ENCODE measurements at regions not wholly inside any gene's neighbourhood (a gene's known extent, or its start where the extent isn't known, plus 50 kb on each side); places are given as distances from the start of the nearest gene placed in this dataset.

GRCh38 chr3:66858656-66859381 is 139.3 kb upstream of the KBTBD8 start:
- Histone ChIP-seq H2AK5ac (ENCODE audit: low read length) (no peak overlapping the region), H3K14ac (ENCODE audit: low read length) (no peak overlapping the region)
- DNase-seq: no peak

GRCh38 chr3:66860771-66861170 is 137.3 kb upstream of the KBTBD8 start:
- Histone ChIP-seq H3K4me2 (ENCODE audit: low read length) (no peak overlapping the region), H2AK5ac (ENCODE audit: low read length) (no peak overlapping the region), H3K79me2 (ENCODE audit: control insufficient read depth, insufficient read depth, low read length, poor library complexity) (no peaks in the 10 kb centered on the region), H3K36me3 (ENCODE audit: control insufficient read depth in 1 of 2, insufficient read depth in 2 of 2, low read length in 2 of 2) (no peaks in the 10 kb centered on the region), H4K12ac (ENCODE audit: low read depth, low read length) (no peak overlapping the region), H3K79me1 (ENCODE audit: low read length) (no peaks in the 10 kb centered on the region), H3K27me3 (ENCODE audit: insufficient read depth, low read length) (no peaks in the 10 kb centered on the region), H2BK12ac (ENCODE audit: low read length) (no peak overlapping the region), H3K23ac (ENCODE audit: low read length) (no peak overlapping the region), H4K8ac (ENCODE audit: low read depth, low read length) (no peak overlapping the region), H3K27ac (ENCODE audit: low read depth, low read length) (no peak overlapping the region), H2AFZ (ENCODE audit: insufficient read depth, low read length, poor library complexity) (no peak overlapping the region), H3K18ac (ENCODE audit: low read length) (no peak overlapping the region), H3K9me3 (ENCODE audit: insufficient read depth, low read depth, low read length) (no peaks in the 10 kb centered on the region), H4K91ac (ENCODE audit: low read depth, low read length) (no peak overlapping the region), H3K14ac (ENCODE audit: low read length) (no peak overlapping the region), H3K4me3 (ENCODE audit: low read depth, low read length) (no peak overlapping the region), H3K4ac (ENCODE audit: low read depth, low read length) (no peak overlapping the region), H3K9ac (ENCODE audit: low read length) (no peak overlapping the region), H2BK120ac (ENCODE audit: insufficient read depth, low read length, poor library complexity) (no peak overlapping the region), H3K4me1 (ENCODE audit: control insufficient read depth in 1 of 2, insufficient read depth in 2 of 2, low read length in 2 of 2) (no peaks in the 10 kb centered on the region), H2BK5ac (ENCODE audit: low read depth, low read length, poor library complexity) (no peak overlapping the region)
- WGBS (ENCODE audit: extremely low coverage, insufficient coverage, insufficient read length): no CpG with 5 or more reads among the region's 7 CpGs
- no peak for DNase-seq

More at GRCh38 chr3:66858656-66859381, 139.3 kb upstream of the KBTBD8 start:
- Histone ChIP-seq H3K23ac (ENCODE audit: low read length) (no peak overlapping the region), H3K18ac (ENCODE audit: low read length) (no peak overlapping the region), H3K9ac (ENCODE audit: low read length) (no peak overlapping the region), H4K91ac (ENCODE audit: low read depth, low read length) (no peak overlapping the region), H3K27ac (ENCODE audit: low read depth, low read length) (no peak overlapping the region), H3K79me1 (ENCODE audit: low read length) (no peaks in the 10 kb centered on the region), H4K8ac (ENCODE audit: low read depth, low read length) (no peak overlapping the region), H3K27me3 (ENCODE audit: insufficient read depth, low read length) (no peaks in the 10 kb centered on the region), H2BK120ac (ENCODE audit: insufficient read depth, low read length, poor library complexity) (no peak overlapping the region), H3K4me1 (ENCODE audit: control insufficient read depth in 1 of 2, insufficient read depth in 2 of 2, low read length in 2 of 2) (no peaks in the 10 kb centered on the region), H2BK12ac (ENCODE audit: low read length) (no peak overlapping the region), H2BK5ac (ENCODE audit: low read depth, low read length, poor library complexity) (no peak overlapping the region), H3K4me3 (ENCODE audit: low read depth, low read length) (no peak overlapping the region), H3K4me2 (ENCODE audit: low read length) (no peak overlapping the region), H4K12ac (ENCODE audit: low read depth, low read length) (no peak overlapping the region), H3K9me3 (ENCODE audit: insufficient read depth, low read depth, low read length) (no peaks in the 10 kb centered on the region), H3K79me2 (ENCODE audit: control insufficient read depth, insufficient read depth, low read length, poor library complexity) (no peaks in the 10 kb centered on the region), H3K36me3 (ENCODE audit: control insufficient read depth in 1 of 2, insufficient read depth in 2 of 2, low read length in 2 of 2) (no peaks in the 10 kb centered on the region), H3K4ac (ENCODE audit: low read depth, low read length) (no peak overlapping the region), H2AFZ (ENCODE audit: insufficient read depth, low read length, poor library complexity) (no peak overlapping the region)
- no CpG with 5 or more reads among the region's 15 CpGs for WGBS (ENCODE audit: extremely low coverage, insufficient coverage, insufficient read length)

GRCh38 chr3:66863205-66864111 is 134.6 kb upstream of the KBTBD8 start:
- Histone ChIP-seq H3K23ac (ENCODE audit: low read length) (no peak overlapping the region), H3K9me3 (ENCODE audit: insufficient read depth, low read depth, low read length) (no peaks in the 10 kb centered on the region), H2AK5ac (ENCODE audit: low read length) (no peak overlapping the region), H2BK5ac (ENCODE audit: low read depth, low read length, poor library complexity) (no peak overlapping the region), H4K12ac (ENCODE audit: low read depth, low read length) (no peak overlapping the region), H3K79me2 (ENCODE audit: control insufficient read depth, insufficient read depth, low read length, poor library complexity) (no peaks in the 10 kb centered on the region), H4K8ac (ENCODE audit: low read depth, low read length) (no peak overlapping the region), H2AFZ (ENCODE audit: insufficient read depth, low read length, poor library complexity) (no peak overlapping the region), H3K4me3 (ENCODE audit: low read depth, low read length) (no peak overlapping the region), H3K4me2 (ENCODE audit: low read length) (no peak overlapping the region), H3K79me1 (ENCODE audit: low read length) (no peaks in the 10 kb centered on the region), H2BK120ac (ENCODE audit: insufficient read depth, low read length, poor library complexity) (no peak overlapping the region), H3K4me1 (ENCODE audit: control insufficient read depth in 1 of 2, insufficient read depth in 2 of 2, low read length in 2 of 2) (no peaks in the 10 kb centered on the region), H3K27ac (ENCODE audit: low read depth, low read length) (no peak overlapping the region), H3K18ac (ENCODE audit: low read length) (no peak overlapping the region), H3K14ac (ENCODE audit: low read length) (no peak overlapping the region), H3K4ac (ENCODE audit: low read depth, low read length) (no peak overlapping the region), H3K9ac (ENCODE audit: low read length) (no peak overlapping the region), H3K27me3 (ENCODE audit: insufficient read depth, low read length) (no peaks in the 10 kb centered on the region), H4K91ac (ENCODE audit: low read depth, low read length) (no peak overlapping the region), H2BK12ac (ENCODE audit: low read length) (no peak overlapping the region), H3K36me3 (ENCODE audit: control insufficient read depth in 1 of 2, insufficient read depth in 2 of 2, low read length in 2 of 2) (no peaks in the 10 kb centered on the region)
- WGBS (ENCODE audit: extremely low coverage, insufficient coverage, insufficient read length): no CpG with 5 or more reads among the region's 10 CpGs
- no peak for DNase-seq

- no peak overlapping the region for H2BK12ac ChIP-seq (ENCODE audit: low read length)
- H3K4me1 ChIP-seq (ENCODE audit: control insufficient read depth in 1 of 2, insufficient read depth in 2 of 2, low read length in 2 of 2): no peaks in the 10 kb centered on the region
- no peak overlapping the region for H3K14ac ChIP-seq (ENCODE audit: low read length)
- H3K4me2 ChIP-seq (ENCODE audit: low read length): no peak overlapping the region
- H3K9ac ChIP-seq (ENCODE audit: low read length): no peak overlapping the region
- no peaks in the 10 kb centered on the region for H3K9me3 ChIP-seq (ENCODE audit: insufficient read depth, low read depth, low read length)
- H4K12ac ChIP-seq (ENCODE audit: low read depth, low read length): no peak overlapping the region
- no peak overlapping the region for H3K4ac ChIP-seq (ENCODE audit: low read depth, low read length)
- no peak overlapping the region for H2BK5ac ChIP-seq (ENCODE audit: low read depth, low read length, poor library complexity)
- H3K27ac ChIP-seq (ENCODE audit: low read depth, low read length): no peak overlapping the region
- H2AFZ ChIP-seq (ENCODE audit: insufficient read depth, low read length, poor library complexity): no peak overlapping the region
- H3K18ac ChIP-seq (ENCODE audit: low read length): no peak overlapping the region
- no peaks in the 10 kb centered on the region for H3K36me3 ChIP-seq (ENCODE audit: control insufficient read depth in 1 of 2, insufficient read depth in 2 of 2, low read length in 2 of 2)
- H2AK5ac ChIP-seq (ENCODE audit: low read length): no peak overlapping the region
- no peak for DNase-seq
- H2BK120ac ChIP-seq (ENCODE audit: insufficient read depth, low read length, poor library complexity): no peak overlapping the region
- no peaks in the 10 kb centered on the region for H3K27me3 ChIP-seq (ENCODE audit: insufficient read depth, low read length)
- no peak overlapping the region for H4K91ac ChIP-seq (ENCODE audit: low read depth, low read length)
- no CpG with 5 or more reads among the region's 2 CpGs for WGBS (ENCODE audit: extremely low coverage, insufficient coverage, insufficient read length)
- no peaks in the 10 kb centered on the region for H3K79me2 ChIP-seq (ENCODE audit: control insufficient read depth, insufficient read depth, low read length, poor library complexity)
- H3K23ac ChIP-seq (ENCODE audit: low read length): no peak overlapping the region
- H3K79me1 ChIP-seq (ENCODE audit: low read length): no peaks in the 10 kb centered on the region
- no peak overlapping the region for H3K4me3 ChIP-seq (ENCODE audit: low read depth, low read length)
- no peak overlapping the region for H4K8ac ChIP-seq (ENCODE audit: low read depth, low read length)
Observed at GRCh38 chr3:66884659-66885058, 113.4 kb upstream of the KBTBD8 start.
